GM23338 (cell line): ENCODE measurements at regions not wholly inside any gene's neighbourhood (a gene's known extent, or its start where the extent isn't known, plus 50 kb on each side); places are given as distances from the start of the nearest gene placed in this dataset.
"Not testable (repeated sequence)": the region's sequence is repeated elsewhere in the genome, so short reads cannot be mapped to it uniquely, and the experiment has no call there.

Experiments used
- ATAC-seq: fragments of 200-7000 bp; cut with Tn5 transposase; 3 replicates; pipeline ENCODE4 v1.9.1; 2020
- DNase-seq: peaks from one replicate; pipeline ENCODE4 v3.0.0-alpha.2; 2015; ENCODE audit warnings: low spot score
- H2AFZ ChIP-seq: fragments of 200-600 bp; sonication (generic); 2 replicates; pipeline ENCODE4 v1.8.0; 2016; ENCODE audit warnings: antibody characterized with exemption, mild to moderate bottlenecking, moderate library complexity
- H3F3A ChIP-seq: fragments of 200-600 bp; sonication (generic); replicated peaks from 2 replicates; pipeline ENCODE4 v1.8.0; 2017; ENCODE audit warnings: antibody characterized with exemption, mixed run types, low read depth
- H3K27ac ChIP-seq: fragments of 200-600 bp; sonication (generic); 2 replicates; pipeline ENCODE4 v1.6.1; 2016; ENCODE audit warnings: low read depth
- H3K27me3 ChIP-seq: fragments of 200-600 bp; sonication (generic); 2 replicates; pipeline ENCODE4 v1.8.0; 2016; ENCODE audit warnings: mild to moderate bottlenecking, mixed run types, moderate library complexity; ENCODE audit not compliant: insufficient read depth
- H3K36me3 ChIP-seq: fragments of 200-600 bp; sonication (generic); 2 replicates; pipeline ENCODE4 v1.8.0; 2016; ENCODE audit warnings: mild to moderate bottlenecking; ENCODE audit not compliant: insufficient read depth
- H3K4me1 ChIP-seq: fragments of 200-600 bp; sonication (generic); 2 replicates; pipeline ENCODE4 v1.8.0; 2016; ENCODE audit warnings: mild to moderate bottlenecking, moderate library complexity; ENCODE audit not compliant: insufficient read depth
- H3K4me2 ChIP-seq: fragments of 200-600 bp; sonication (generic); 2 replicates; pipeline ENCODE4 v1.7.1; 2017; ENCODE audit warnings: mixed run types
- H3K4me3 ChIP-seq: fragments of 200-600 bp; sonication (generic); 2 replicates; pipeline ENCODE4 v1.6.1; 2016; ENCODE audit warnings: mixed run types
- H3K79me2 ChIP-seq: fragments of 200-600 bp; sonication (generic); replicated peaks from 2 replicates; pipeline ENCODE4 v1.8.0; 2017; ENCODE audit warnings: mild to moderate bottlenecking; ENCODE audit not compliant: insufficient read depth
- H3K9me2 ChIP-seq: fragments of 200-600 bp; sonication (generic); 2 replicates; pipeline ENCODE4 v1.8.0; 2017; ENCODE audit not compliant: insufficient read depth
- H4K20me1 ChIP-seq: fragments of 200-600 bp; sonication (generic); replicated peaks from 2 replicates; pipeline ENCODE4 v1.8.0; 2017; ENCODE audit warnings: mild to moderate bottlenecking; ENCODE audit not compliant: insufficient read depth
- H3K27ac Mint-ChIP-seq: 2 replicates; pipeline ENCODE4 v1.8.0; 2020; ENCODE audit warnings: inconsistent platforms, mild to moderate bottlenecking, moderate library complexity, mixed read lengths
- H3K27me3 Mint-ChIP-seq: 3 replicates; pipeline ENCODE4 v1.8.0; 2022; ENCODE audit warnings: low read depth, mild to moderate bottlenecking, moderate library complexity, mixed read lengths, inconsistent platforms; ENCODE audit not compliant: insufficient read depth, poor library complexity
- H3K36me3 Mint-ChIP-seq: 3 replicates; pipeline ENCODE4 v1.8.0; 2021; ENCODE audit warnings: low read depth, mild to moderate bottlenecking, inconsistent platforms, moderate library complexity, mixed read lengths
- H3K4me1 Mint-ChIP-seq: 3 replicates; pipeline ENCODE4 v1.8.0; 2020; ENCODE audit warnings: mild to moderate bottlenecking, inconsistent platforms, mixed read lengths
- H3K4me3 Mint-ChIP-seq: 3 replicates; pipeline ENCODE4 v1.8.0; 2021; ENCODE audit warnings: moderate library complexity, mild to moderate bottlenecking, inconsistent platforms, mixed read lengths
- H3K9me3 Mint-ChIP-seq: 3 replicates; pipeline ENCODE4 v1.8.0; 2020; ENCODE audit warnings: moderate library complexity, mild to moderate bottlenecking, inconsistent platforms, mixed read lengths
- EZH2 ChIP-seq: fragments of 200-600 bp; sonication (generic); IDR thresholded peaks from one replicate; pipeline ENCODE4 v1.8.0; 2017; ENCODE audit warnings: antibody characterized with exemption, mild to moderate bottlenecking, low read depth; ENCODE audit not compliant: unreplicated experiment
- EZH2phosphoT487 ChIP-seq: fragments of 200-600 bp; sonication (generic); IDR thresholded peaks from one replicate; pipeline ENCODE4 v1.8.1; 2018; ENCODE audit warnings: antibody characterized with exemption; ENCODE audit not compliant: unreplicated experiment
- JUNB ChIP-seq: IDR thresholded peaks from one replicate; pipeline ENCODE4 v1.6.1; 2016; ENCODE audit warnings: antibody characterized with exemption; ENCODE audit not compliant: unreplicated experiment
- NANOG ChIP-seq: IDR thresholded peaks from 2 replicates; pipeline ENCODE4 v1.6.1; 2016; ENCODE audit warnings: antibody characterized with exemption, borderline replicate concordance
- POLR2AphosphoS5 ChIP-seq: IDR thresholded peaks from 2 replicates; pipeline ENCODE4 v1.6.1; 2016; ENCODE audit warnings: antibody characterized with exemption, low read depth
- ZNF114 ChIP-seq: fragments of 250-450 bp; sonication (Bioruptor Pico); IDR thresholded peaks from 2 replicates; pipeline ENCODE4 v1.5.0; 2020; ENCODE audit warnings: mild to moderate bottlenecking, moderate library complexity
- ZNF331 ChIP-seq: fragments of 250-450 bp; sonication (Bioruptor Pico); IDR thresholded peaks from 2 replicates; pipeline ENCODE4 v1.5.0; 2020; ENCODE audit warnings: low read depth, mild to moderate bottlenecking, moderate library complexity
- TF ChIP-seq, protein P1 (sequence below): IDR thresholded peaks from 2 replicates; pipeline ENCODE4 v1.6.1; 2016; ENCODE audit warnings: antibody characterized with exemption
- TF ChIP-seq, protein P2 (sequence below): IDR thresholded peaks from one replicate; pipeline ENCODE4 v1.6.1; 2018; ENCODE audit warnings: antibody characterized with exemption; ENCODE audit not compliant: unreplicated experiment
- TF ChIP-seq, protein P3 (sequence below): fragments of 250-450 bp; sonication (Bioruptor Pico); IDR thresholded peaks from 2 replicates; pipeline ENCODE4 v1.5.0; 2020; ENCODE audit warnings: mild to moderate bottlenecking, moderate library complexity

DNA sequence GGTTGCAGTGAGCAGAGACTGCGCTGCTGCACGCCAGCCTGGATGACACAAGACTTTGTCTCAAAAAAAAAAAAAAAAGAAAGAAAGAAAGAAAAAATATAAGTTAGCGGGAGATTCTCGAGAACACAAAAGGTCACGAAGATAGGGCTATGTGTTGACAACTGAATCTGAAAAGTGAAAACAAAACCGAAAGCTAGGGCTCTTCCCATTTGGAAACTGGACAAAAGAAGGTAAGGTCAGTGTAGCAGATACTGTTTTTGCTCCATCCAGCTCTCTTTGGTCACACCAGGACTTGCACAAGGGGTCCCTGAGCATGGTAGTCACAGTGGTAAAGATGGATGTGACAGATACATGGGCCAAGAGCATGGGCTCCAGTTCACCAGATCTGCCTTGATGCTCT is 60.4 kb upstream of the MAP10 start:
- DNase-seq (no peak), ATAC-seq (no peak)
- Histone ChIP-seq H3F3A (no peaks in the 10 kb centered on the region), H2AFZ (no peak overlapping the region), H3K4me2 (no peak overlapping the region), H3K36me3 (peaks cover 12% of the 10 kb centered on the region), H3K27me3 (no peaks in the 10 kb centered on the region), H3K4me1 (no peaks in the 10 kb centered on the region), H3K9me2 (peaks cover 12% of the 10 kb centered on the region; the same call in 1 of the 2 replicates), H3K27ac (no peak overlapping the region), H3K4me3 (no peak overlapping the region), H4K20me1 (no peaks in the 10 kb centered on the region), H3K79me2 (no peaks in the 10 kb centered on the region)
- no peak overlapping the region for H3K4me3 Mint-ChIP-seq
- peaks cover 38% of the 10 kb centered on the region for H3K9me3 Mint-ChIP-seq
- H3K27ac Mint-ChIP-seq = no peak overlapping the region
- TF ChIP-seq JUNB (no peak), POLR2AphosphoS5 (no peak), EZH2phosphoT487 (no peak), NANOG (no peak), ZNF331 (CRISPR knock-in tag) (no peak), ZNF114 (CRISPR knock-in tag) (no peak), EZH2 (no peak)
- TF ChIP-seq, protein P1, sequence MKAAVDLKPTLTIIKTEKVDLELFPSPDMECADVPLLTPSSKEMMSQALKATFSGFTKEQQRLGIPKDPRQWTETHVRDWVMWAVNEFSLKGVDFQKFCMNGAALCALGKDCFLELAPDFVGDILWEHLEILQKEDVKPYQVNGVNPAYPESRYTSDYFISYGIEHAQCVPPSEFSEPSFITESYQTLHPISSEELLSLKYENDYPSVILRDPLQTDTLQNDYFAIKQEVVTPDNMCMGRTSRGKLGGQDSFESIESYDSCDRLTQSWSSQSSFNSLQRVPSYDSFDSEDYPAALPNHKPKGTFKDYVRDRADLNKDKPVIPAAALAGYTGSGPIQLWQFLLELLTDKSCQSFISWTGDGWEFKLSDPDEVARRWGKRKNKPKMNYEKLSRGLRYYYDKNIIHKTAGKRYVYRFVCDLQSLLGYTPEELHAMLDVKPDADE = no peak
- TF ChIP-seq, protein P2, sequence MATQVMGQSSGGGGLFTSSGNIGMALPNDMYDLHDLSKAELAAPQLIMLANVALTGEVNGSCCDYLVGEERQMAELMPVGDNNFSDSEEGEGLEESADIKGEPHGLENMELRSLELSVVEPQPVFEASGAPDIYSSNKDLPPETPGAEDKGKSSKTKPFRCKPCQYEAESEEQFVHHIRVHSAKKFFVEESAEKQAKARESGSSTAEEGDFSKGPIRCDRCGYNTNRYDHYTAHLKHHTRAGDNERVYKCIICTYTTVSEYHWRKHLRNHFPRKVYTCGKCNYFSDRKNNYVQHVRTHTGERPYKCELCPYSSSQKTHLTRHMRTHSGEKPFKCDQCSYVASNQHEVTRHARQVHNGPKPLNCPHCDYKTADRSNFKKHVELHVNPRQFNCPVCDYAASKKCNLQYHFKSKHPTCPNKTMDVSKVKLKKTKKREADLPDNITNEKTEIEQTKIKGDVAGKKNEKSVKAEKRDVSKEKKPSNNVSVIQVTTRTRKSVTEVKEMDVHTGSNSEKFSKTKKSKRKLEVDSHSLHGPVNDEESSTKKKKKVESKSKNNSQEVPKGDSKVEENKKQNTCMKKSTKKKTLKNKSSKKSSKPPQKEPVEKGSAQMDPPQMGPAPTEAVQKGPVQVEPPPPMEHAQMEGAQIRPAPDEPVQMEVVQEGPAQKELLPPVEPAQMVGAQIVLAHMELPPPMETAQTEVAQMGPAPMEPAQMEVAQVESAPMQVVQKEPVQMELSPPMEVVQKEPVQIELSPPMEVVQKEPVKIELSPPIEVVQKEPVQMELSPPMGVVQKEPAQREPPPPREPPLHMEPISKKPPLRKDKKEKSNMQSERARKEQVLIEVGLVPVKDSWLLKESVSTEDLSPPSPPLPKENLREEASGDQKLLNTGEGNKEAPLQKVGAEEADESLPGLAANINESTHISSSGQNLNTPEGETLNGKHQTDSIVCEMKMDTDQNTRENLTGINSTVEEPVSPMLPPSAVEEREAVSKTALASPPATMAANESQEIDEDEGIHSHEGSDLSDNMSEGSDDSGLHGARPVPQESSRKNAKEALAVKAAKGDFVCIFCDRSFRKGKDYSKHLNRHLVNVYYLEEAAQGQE = no peak
- TF ChIP-seq, protein P3, sequence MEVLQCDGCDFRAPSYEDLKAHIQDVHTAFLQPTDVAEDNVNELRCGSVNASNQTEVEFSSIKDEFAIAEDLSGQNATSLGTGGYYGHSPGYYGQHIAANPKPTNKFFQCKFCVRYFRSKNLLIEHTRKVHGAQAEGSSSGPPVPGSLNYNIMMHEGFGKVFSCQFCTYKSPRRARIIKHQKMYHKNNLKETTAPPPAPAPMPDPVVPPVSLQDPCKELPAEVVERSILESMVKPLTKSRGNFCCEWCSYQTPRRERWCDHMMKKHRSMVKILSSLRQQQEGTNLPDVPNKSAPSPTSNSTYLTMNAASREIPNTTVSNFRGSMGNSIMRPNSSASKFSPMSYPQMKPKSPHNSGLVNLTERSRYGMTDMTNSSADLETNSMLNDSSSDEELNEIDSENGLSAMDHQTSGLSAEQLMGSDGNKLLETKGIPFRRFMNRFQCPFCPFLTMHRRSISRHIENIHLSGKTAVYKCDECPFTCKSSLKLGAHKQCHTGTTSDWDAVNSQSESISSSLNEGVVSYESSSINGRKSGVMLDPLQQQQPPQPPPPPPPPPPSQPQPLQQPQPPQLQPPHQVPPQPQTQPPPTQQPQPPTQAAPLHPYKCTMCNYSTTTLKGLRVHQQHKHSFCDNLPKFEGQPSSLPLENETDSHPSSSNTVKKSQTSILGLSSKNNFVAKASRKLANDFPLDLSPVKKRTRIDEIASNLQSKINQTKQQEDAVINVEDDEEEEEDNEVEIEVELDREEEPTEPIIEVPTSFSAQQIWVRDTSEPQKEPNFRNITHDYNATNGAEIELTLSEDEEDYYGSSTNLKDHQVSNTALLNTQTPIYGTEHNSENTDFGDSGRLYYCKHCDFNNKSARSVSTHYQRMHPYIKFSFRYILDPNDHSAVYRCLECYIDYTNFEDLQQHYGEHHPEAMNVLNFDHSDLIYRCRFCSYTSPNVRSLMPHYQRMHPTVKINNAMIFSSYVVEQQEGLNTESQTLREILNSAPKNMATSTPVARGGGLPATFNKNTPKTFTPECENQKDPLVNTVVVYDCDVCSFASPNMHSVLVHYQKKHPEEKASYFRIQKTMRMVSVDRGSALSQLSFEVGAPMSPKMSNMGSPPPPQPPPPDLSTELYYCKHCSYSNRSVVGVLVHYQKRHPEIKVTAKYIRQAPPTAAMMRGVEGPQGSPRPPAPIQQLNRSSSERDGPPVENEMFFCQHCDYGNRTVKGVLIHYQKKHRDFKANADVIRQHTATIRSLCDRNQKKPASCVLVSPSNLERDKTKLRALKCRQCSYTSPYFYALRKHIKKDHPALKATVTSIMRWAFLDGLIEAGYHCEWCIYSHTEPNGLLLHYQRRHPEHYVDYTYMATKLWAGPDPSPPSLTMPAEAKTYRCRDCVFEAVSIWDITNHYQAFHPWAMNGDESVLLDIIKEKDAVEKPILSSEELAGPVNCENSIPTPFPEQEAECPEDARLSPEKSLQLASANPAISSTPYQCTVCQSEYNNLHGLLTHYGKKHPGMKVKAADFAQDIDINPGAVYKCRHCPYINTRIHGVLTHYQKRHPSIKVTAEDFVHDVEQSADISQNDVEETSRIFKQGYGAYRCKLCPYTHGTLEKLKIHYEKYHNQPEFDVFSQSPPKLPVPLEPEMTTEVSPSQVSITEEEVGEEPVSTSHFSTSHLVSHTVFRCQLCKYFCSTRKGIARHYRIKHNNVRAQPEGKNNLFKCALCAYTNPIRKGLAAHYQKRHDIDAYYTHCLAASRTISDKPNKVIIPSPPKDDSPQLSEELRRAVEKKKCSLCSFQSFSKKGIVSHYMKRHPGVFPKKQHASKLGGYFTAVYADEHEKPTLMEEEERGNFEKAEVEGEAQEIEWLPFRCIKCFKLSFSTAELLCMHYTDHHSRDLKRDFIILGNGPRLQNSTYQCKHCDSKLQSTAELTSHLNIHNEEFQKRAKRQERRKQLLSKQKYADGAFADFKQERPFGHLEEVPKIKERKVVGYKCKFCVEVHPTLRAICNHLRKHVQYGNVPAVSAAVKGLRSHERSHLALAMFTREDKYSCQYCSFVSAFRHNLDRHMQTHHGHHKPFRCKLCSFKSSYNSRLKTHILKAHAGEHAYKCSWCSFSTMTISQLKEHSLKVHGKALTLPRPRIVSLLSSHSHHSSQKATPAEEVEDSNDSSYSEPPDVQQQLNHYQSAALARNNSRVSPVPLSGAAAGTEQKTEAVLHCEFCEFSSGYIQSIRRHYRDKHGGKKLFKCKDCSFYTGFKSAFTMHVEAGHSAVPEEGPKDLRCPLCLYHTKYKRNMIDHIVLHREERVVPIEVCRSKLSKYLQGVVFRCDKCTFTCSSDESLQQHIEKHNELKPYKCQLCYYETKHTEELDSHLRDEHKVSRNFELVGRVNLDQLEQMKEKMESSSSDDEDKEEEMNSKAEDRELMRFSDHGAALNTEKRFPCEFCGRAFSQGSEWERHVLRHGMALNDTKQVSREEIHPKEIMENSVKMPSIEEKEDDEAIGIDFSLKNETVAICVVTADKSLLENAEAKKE (CRISPR knock-in tag) = no peak
- H3K4me1 Mint-ChIP-seq = no peaks in the 10 kb centered on the region
- H3K36me3 Mint-ChIP-seq = peaks cover 31% of the 10 kb centered on the region
- H3K27me3 Mint-ChIP-seq = no peaks in the 10 kb centered on the region

DNA sequence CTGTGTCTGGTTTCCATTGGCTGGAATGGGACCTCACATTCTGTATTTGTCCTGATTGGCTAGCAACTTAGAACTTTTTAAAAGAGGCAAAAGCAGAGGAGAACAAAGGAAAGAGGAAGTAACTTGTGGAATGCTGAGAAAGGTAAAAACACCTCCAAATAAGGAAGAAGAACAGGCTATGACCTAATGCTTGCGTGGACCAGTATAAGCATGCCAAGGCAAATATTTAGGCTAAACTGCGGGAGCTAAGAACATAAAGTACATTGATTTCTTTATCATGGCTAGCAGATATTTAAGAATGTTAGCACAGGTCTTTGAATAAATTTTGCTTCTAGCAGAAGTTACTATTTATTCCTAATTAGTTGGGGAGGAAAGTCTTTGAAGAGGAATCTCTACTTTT is 59.5 kb upstream of the MAP10 start:
- H4K20me1 ChIP-seq, H3K79me2 ChIP-seq, H3F3A ChIP-seq, H3K27ac ChIP-seq, H3K4me1 ChIP-seq, DNase-seq, H3K4me2 ChIP-seq, H3K4me1 Mint-ChIP-seq, H3K27ac Mint-ChIP-seq, H3K27me3 Mint-ChIP-seq, ATAC-seq, H3K27me3 ChIP-seq, H2AFZ ChIP-seq, H3K4me3 ChIP-seq, H3K4me3 Mint-ChIP-seq: not testable (repeated sequence)
- H3K9me2 ChIP-seq = peaks cover 12% of the 10 kb centered on the region
- H3K36me3 ChIP-seq = peaks cover 16% of the 10 kb centered on the region
- H3K36me3 Mint-ChIP-seq = peaks cover 31% of the 10 kb centered on the region
- H3K9me3 Mint-ChIP-seq = peaks cover 40% of the 10 kb centered on the region
